Breast epithelium (tissue), 4 donors: ENCODE measurements at regions not wholly inside any gene's neighbourhood (a gene's known extent, or its start where the extent isn't known, plus 50 kb on each side); places are given as distances from the start of the nearest gene placed in this dataset.
"Not testable (repeated sequence)": the region's sequence is repeated elsewhere in the genome, so short reads cannot be mapped to it uniquely, and the experiment has no call there.

ENCODE experiments used
- DNase-seq, 2 donors: peaks; one replicate each; pipeline ENCODE4 v3.0.0-alpha.2; 2019; ENCODE audit warnings: low spot score in 2 of 2
- H3K27ac ChIP-seq, 2 donors: fragments of 200-600 bp; sonication (generic) in 1 of 2; one replicate each; pipeline ENCODE4 v1.5.1; 2016 to 2019; ENCODE audit warnings: mild to moderate bottlenecking in 1 of 2
- H3K27me3 ChIP-seq, 2 donors: fragments of 200-600 bp; sonication (generic) in 1 of 2; one replicate each; pipeline versions ENCODE4 v1.5.1 to v1.6.0; 2017 to 2019; ENCODE audit warnings: control low read depth in 1 of 2, mild to moderate bottlenecking in 1 of 2
- H3K36me3 ChIP-seq: fragments of 200-600 bp; one replicate; pipeline ENCODE4 v1.5.1; 2019
- H3K4me1 ChIP-seq, 2 donors: fragments of 200-600 bp; sonication (generic); one replicate each; pipeline ENCODE4 v1.5.1; 2016 to 2019; ENCODE audit warnings: control low read depth in 1 of 2
- H3K4me3 ChIP-seq, 3 donors: fragments of 200-600 bp; sonication (generic); 1 replicate in 2 of 3; 2 replicates in 1 of 3; pipeline ENCODE4 v1.5.1; 2016 to 2019; ENCODE audit warnings: mild to moderate bottlenecking in 3 of 3, moderate library complexity in 2 of 3
- H3K9me3 ChIP-seq, 2 donors: fragments of 200-600 bp; sonication (generic) in 1 of 2; one replicate each; pipeline ENCODE4 v1.5.1; 2016 to 2019; ENCODE audit warnings: control low read depth in 1 of 2
- CTCF ChIP-seq, 3 donors: fragments of 450-650 bp; IDR thresholded peaks; one replicate each; pipeline ENCODE4 v1.5.1; 2016 to 2017; ENCODE audit warnings: antibody characterized with exemption in 3 of 3, mild to moderate bottlenecking in 3 of 3, moderate library complexity in 3 of 3
- POLR2A ChIP-seq: fragments of 450-650 bp; IDR thresholded peaks from one replicate; pipeline ENCODE4 v1.6.1; 2016; ENCODE audit warnings: antibody characterized with exemption, mild to moderate bottlenecking, moderate library complexity
- POLR2AphosphoS5 ChIP-seq, 3 donors: sonication (generic); formaldehyde crosslinking; IDR thresholded peaks; one replicate each; pipeline ENCODE4 v1.6.1; 2017; ENCODE audit warnings: antibody characterized with exemption in 3 of 3
- intact Hi-C: fragments of 100-400 bp; cut with DNase I; formaldehyde crosslinking; loops from one replicate; pipeline ENCODE4 v1.15.1; 2023; ENCODE audit warnings: low total_unique reads

- H3K4me1 ChIP-seq = no peaks in the 10 kb centered on the region
- H3K27me3 ChIP-seq = no peaks in the 10 kb centered on the region
- no peak overlapping the region for H3K27ac ChIP-seq
- peaks cover 4% of the 10 kb centered on the region in 2 donors for H3K9me3 ChIP-seq
- intact Hi-C loops = no loop called here
- H3K4me3 ChIP-seq = no peak overlapping the region
- TF ChIP-seq POLR2A = no peak
- no peak for TF ChIP-seq POLR2AphosphoS5 (IDR thresholded peaks at IDR 0.05)
- no peak for TF ChIP-seq CTCF (IDR thresholded peaks at IDR 0.05)
- DNase-seq = peak in 1 of 2 donors; percentile 23
- no peaks in the 10 kb centered on the region for H3K36me3 ChIP-seq
Measured at GRCh38 chr11:87529486-87529885, 491.8 kb downstream of the TMEM135 start.

GRCh38 chr11:87528752-87529151 lies 491.0 kb downstream of the TMEM135 start:
- H3K27ac ChIP-seq = no peak overlapping the region
- no peak for DNase-seq
- no peaks in the 10 kb centered on the region for H3K27me3 ChIP-seq
- H3K36me3 ChIP-seq = no peaks in the 10 kb centered on the region
- TF ChIP-seq CTCF (IDR thresholded peaks at IDR 0.05) (no peak), POLR2A (no peak), POLR2AphosphoS5 (IDR thresholded peaks at IDR 0.05) (no peak)
- H3K4me3 ChIP-seq = no peak overlapping the region
- peaks cover 4 to 10% of the 10 kb centered on the region in 2 donors for H3K9me3 ChIP-seq
- intact Hi-C loops = no loop called here
- no peaks in the 10 kb centered on the region for H3K4me1 ChIP-seq

DNA sequence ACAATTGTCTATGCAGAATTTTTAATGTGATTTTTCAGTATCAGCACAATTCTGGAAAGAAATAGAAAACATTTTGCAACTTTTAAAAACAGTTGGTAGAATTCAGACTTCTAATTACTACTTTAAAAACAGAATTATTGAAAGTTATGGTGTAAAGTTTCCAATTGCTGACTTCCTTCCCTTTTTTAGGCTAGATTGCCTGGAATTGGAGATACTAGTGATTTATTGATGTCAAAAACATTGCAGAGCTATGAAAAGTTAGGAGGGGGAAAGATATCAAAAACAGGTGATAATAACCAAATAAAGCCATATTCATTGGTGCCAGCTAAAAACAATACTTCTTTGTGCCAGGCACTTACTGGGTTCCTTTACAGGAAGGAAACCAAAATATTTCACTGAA lies 485.5 kb downstream of the TMEM135 start:
- no peak for DNase-seq
- no peak overlapping the region for H3K27ac ChIP-seq
- no peaks in the 10 kb centered on the region for H3K4me1 ChIP-seq
- TF ChIP-seq POLR2AphosphoS5 (IDR thresholded peaks at IDR 0.05) (no peak), POLR2A (no peak), CTCF (IDR thresholded peaks at IDR 0.05) (no peak)
- H3K36me3 ChIP-seq = no peaks in the 10 kb centered on the region
- peaks cover 0 to 10% of the 10 kb centered on the region in 2 donors for H3K9me3 ChIP-seq
- intact Hi-C loops = no loop called here
- H3K4me3 ChIP-seq = no peak overlapping the region
- no peaks in the 10 kb centered on the region for H3K27me3 ChIP-seq

- no peaks in the 10 kb centered on the region for H3K27me3 ChIP-seq
- H3K36me3 ChIP-seq = no peaks in the 10 kb centered on the region
- no peak overlapping the region for H3K4me3 ChIP-seq
- no peaks in the 10 kb centered on the region for H3K9me3 ChIP-seq
- intact Hi-C loops = no loop called here
- DNase-seq = no peak
- no peak overlapping the region for H3K27ac ChIP-seq
- H3K4me1 ChIP-seq = no peaks in the 10 kb centered on the region
- no peak for TF ChIP-seq CTCF (IDR thresholded peaks at IDR 0.05)
- TF ChIP-seq POLR2AphosphoS5 (IDR thresholded peaks at IDR 0.05) = no peak
- no peak for TF ChIP-seq POLR2A
Measured at GRCh38 chr11:87518266-87518665, 480.5 kb downstream of the TMEM135 start.

DNA sequence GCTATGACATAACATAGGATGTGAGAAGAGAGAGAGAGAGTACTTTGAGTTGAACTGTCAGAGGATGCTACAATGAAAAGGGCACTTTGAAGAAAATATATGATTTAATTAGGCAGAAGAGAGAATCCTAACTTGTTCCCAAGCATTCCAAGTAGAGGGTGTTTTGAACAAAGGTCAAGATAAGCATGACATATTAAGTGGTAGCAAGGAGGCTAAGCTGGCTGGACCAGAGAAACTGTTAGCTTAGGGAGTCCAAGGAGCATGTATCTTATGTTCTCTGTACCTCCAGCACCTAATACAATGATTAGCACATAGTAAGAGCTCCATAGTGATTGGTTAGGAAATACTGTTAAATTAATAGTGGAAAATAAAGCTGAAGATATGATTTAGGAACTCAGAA lies 479.6 kb downstream of the TMEM135 start:
- no peaks in the 10 kb centered on the region for H3K36me3 ChIP-seq
- TF ChIP-seq POLR2AphosphoS5 (IDR thresholded peaks at IDR 0.05) = no peak
- no peak for TF ChIP-seq POLR2A
- TF ChIP-seq CTCF (IDR thresholded peaks at IDR 0.05) = no peak
- H3K27me3 ChIP-seq = no peaks in the 10 kb centered on the region
- no peak for DNase-seq
- intact Hi-C loops = no loop called here
- H3K27ac ChIP-seq = no peak overlapping the region
- H3K4me3 ChIP-seq = no peak overlapping the region
- no peaks in the 10 kb centered on the region for H3K9me3 ChIP-seq
- H3K4me1 ChIP-seq = no peaks in the 10 kb centered on the region

GRCh38 chr11:87507722-87508121 lies 470.0 kb downstream of the TMEM135 start:
- H3K9me3 ChIP-seq, H3K36me3 ChIP-seq, H3K4me3 ChIP-seq, DNase-seq, H3K27ac ChIP-seq, H3K4me1 ChIP-seq, H3K27me3 ChIP-seq, intact Hi-C loops: not testable (repeated sequence)

GRCh38 chr11:87506946-87507345 lies 469.2 kb downstream of the TMEM135 start:
- H3K9me3 ChIP-seq, H3K4me1 ChIP-seq, H3K4me3 ChIP-seq, H3K27ac ChIP-seq, H3K27me3 ChIP-seq, H3K36me3 ChIP-seq, DNase-seq, intact Hi-C loops: not testable (repeated sequence)
